ENCODE measurements at regions not wholly inside any gene's neighbourhood (a gene's known extent, or its start where the extent isn't known, plus 50 kb on each side); places are given as distances from the start of the nearest gene placed in this dataset.

DNA sequence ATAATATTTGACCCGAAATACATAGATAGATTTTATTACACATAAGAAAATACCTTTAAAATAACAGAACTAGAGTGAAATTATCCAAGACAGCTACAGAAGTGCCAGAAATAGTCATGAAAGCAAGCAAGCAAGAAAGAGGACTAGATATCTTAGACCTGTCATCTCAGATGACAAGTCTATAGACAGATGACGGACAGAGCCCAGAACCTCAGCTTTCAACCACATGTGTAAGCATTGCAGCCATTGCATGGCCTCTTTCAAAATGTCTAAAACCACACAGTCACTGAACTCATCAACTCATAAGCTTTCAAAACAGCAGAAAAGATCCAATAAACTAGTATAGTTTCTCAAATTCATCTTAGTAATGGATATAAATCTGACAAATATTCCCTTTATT, 59.8 kb upstream of the FHIT start:
- no peak for DNase-seq

GRCh38 chr3:61315871-61316270, 64.6 kb upstream of the FHIT start:
- no peak for DNase-seq

GRCh38 chr3:61323094-61323493, 71.8 kb upstream of the FHIT start:
- no peak for DNase-seq

- no peak for DNase-seq
Measured at GRCh38 chr3:61331929-61332552, 80.8 kb upstream of the FHIT start.

DNA sequence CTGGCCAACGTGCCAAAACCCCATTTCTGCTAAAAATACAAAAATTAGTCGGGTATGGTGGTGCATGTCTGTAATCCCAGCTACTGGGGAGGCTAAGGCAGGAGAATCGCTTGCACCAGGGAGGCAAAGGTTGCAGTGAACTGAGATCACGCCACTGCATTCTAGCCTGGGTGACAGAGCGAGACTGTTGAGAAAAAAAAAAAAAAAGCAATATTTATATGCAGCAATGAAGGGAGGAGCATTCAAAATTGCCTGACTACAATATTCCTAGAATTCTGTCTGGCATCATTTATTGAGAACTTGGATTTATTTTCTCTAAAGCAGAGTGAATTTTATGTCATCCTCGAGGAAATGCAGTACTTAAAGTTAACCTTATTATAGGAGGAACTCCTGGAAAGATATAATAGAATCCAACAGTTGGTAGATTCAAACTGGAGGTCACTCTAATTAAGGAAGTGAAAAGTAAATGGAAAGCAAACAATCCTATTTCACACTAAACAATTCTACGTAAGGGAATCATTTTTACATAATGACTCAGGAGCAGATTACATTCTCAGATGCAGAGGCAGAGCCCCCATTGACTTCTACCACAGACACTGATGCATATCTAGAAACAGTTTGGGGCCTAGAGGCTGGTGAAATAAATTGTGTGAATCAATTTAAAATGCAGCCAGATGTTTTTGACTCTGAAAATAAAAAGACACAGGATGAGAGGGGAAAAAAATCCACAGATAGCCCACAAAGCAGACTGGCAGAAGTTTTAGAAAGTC, 82.1 kb upstream of the FHIT start:
- no peak for DNase-seq

GRCh38 chr3:61334783-61335182, 83.5 kb upstream of the FHIT start:
- DNase-seq = no peak

DNA sequence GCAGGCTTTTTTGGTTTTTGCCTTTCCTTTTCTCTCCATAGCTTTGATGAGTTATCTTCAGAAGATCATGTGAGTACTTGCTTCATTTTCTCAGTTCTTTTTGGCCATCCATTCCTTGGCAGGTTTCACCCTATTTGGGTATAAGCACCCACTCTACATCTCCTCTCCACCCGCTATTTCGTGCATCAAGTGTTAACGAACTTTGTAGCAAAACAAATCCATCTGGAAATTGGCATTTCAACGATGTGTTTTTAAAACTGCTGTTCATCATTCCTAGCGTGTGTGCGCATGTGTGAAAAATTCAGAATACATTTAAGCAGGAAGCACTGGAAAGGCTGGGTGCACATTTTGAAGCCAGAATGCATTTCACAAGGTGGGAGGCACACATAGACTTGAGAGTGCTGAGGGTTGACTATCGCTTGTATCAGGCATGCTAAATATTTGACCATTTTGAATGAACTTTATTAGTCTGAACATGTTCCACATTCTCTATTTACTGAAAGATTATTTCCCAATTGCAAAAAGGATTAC, 89.7 kb upstream of the FHIT start:
- DNase-seq = no peak

DNA sequence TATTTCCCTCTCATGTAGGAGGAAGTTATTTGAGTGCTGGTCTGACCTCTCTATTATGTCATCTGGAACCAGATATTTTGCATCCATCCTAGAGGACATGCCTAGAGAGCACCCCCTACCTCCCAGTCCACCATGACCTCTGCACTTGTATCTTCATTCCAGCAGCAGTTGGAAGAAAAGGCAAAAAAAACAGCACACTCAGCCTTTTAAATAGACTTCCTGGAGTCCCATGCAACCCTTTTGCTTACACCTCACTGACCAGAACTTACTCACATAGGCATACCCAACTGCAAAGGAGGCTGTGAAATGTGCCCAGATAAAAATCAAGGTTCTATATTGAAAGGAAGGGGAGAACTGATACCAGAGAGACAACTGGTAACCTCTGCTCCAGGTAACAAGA, 92.3 kb upstream of the FHIT start:
- no peak for DNase-seq

- no peak for DNase-seq
Measured at GRCh38 chr3:61345020-61345419, 93.8 kb upstream of the FHIT start.

GRCh38 chr3:61347981-61348380, 96.7 kb upstream of the FHIT start:
- DNase-seq = no peak

GRCh38 chr3:61349717-61350116, 98.5 kb upstream of the FHIT start:
- DNase-seq = no peak

- no peak for DNase-seq
Measured at GRCh38 chr3:61350782-61351309, 99.6 kb upstream of the FHIT start.

DNA sequence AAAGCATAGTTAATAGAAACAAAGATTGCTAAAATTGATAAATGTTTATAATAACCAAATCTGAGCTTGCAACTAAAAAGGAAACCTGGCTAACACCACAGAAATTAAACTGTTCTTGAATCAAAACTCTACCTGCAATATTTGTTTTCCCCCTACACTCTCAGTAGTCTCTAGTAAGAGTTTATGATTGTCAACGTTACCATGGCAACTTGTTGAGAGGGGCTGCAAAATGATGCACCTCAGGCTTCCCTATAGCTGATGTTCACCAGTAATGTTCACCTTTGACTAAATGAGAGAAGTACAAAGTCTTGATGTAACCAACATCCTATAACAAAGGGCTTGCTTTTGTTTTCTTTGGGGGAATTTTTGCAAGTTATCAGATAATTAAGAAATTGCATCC, 101.1 kb upstream of the FHIT start:
- no peak for DNase-seq

DNA sequence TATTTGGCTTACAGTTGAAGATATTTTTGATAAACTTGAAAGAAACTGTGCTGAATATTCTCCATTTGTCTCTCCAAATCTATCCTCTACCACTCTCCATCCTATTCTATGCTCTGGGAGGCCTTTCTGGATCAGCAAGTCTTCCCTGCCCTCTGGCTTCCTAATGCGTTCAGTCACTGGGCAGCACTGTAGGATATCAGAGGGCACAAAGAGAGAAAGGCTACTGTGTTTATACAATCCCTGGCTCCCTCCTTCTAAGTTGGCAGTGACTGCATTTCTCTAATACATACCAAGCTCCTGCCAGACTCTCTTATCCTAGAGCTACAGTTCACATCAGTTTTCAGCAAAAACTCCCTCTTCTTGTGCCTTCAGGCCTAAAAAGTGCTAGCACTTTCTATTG, 102.1 kb upstream of the FHIT start:
- no peak for DNase-seq

GRCh38 chr3:61354604-61355003, 103.4 kb upstream of the FHIT start:
- DNase-seq = no peak

- no peak for DNase-seq
Measured at GRCh38 chr3:61356685-61357084, 105.4 kb upstream of the FHIT start.

GRCh38 chr3:61357902-61358301, 106.7 kb upstream of the FHIT start:
- no peak for DNase-seq

DNA sequence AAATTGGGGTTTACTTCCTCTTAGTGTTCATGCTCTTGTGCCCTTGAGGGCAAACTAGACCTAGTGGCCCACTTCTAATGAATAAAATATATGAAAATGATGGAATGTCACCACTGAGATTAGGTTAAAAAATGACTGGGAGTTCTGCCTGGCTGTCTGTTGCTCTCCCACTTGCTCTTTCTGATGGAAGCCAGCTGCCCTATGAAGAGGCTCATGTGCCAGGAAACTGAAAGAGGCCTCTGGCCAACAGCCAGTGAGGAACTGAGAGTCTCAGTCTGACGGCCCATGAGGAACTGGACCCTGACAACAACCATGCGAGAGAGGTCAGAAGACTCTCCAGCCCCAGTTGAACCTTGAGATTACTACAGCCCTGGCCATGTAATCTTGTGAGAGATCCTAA, 107.1 kb upstream of the FHIT start:
- DNase-seq = no peak

DNA sequence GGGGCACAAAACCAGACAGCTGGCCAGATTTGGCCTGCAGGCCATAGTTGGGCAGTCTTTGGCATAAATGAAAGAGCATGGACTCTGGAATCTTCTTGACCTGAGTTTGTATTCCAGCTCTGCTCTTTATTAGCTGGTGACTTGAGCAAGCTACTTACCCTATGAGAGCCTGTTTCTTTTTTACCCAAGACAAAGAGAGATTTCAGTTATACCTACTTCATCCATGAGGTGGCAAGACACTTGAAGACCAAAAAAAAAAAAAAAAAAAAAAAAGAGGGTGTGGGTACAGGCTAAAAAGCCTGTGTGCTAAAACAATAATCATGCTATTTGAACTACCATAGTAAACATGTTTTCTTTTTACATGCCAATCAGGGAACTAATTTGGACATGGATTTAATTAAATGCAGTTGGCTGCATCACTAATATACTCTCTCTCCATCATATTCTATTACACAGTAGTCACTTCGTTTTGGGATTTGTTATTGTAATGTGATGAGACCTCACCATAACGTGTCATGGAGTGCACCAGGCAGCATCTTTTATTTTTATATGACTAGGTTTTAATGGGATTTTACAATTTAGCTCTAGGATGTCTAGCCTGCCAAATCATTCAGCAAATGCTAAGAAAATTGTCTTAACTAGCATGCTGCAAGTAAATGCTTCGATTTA, 109.2 kb upstream of the FHIT start:
- DNase-seq = no peak

DNA sequence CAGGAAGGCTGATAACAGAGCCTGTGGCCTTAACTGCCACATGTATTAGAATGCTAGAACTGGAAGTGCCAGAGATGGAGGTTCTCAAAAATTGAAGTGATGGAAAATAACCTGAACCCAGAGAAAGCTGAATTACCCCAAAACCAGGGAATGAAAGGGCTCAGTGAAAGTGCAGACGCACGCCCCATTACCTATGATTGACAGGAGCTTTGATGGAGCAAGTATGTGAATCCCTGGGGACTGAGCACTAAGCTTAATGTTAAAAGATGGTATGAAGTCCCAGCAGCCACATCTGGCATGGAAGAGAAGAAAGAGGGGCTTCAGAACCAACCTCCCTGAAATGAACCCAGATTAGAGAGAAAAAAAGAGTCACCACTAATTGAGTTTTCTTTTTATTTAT, 118.4 kb upstream of the FHIT start:
- no peak for DNase-seq

DNA sequence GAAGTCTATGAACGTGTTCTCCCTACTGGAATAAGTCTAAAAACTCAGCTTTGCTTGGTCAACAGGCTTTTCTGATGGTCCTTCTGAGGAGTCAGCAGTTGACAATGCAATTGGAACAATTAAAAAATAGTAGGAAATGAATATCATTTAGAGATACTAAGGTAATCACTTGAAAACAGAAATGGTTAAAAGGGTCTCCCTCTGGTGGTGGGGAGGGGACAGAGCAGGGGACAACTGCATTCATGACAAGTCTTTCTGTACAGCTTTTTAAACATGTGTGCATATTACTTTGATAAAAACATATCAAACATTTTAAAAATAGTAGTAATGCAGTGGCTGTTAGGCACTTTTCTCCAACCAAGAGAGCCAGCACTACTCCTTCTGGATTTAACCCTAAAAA, 119.9 kb upstream of the FHIT start:
- DNase-seq = no peak

DNA sequence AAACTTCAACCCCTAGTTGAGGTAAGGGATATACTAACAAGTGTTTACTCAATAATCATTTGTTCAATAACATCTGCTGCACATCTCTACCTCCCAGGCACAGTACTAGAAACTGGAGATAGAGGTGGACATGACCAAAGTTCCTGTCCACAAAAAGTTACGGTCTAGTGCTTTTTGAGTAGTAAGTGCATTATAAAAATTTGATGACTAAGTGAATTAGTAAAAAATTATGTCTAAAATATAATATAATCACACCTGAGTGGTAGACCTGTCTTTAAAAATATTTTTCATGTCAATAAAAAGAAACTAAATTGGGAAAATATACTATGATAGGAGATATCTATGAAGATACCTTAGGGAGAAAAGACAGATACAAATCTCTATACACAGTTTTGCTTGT, 121.5 kb upstream of the FHIT start:
- DNase-seq = no peak

DNA sequence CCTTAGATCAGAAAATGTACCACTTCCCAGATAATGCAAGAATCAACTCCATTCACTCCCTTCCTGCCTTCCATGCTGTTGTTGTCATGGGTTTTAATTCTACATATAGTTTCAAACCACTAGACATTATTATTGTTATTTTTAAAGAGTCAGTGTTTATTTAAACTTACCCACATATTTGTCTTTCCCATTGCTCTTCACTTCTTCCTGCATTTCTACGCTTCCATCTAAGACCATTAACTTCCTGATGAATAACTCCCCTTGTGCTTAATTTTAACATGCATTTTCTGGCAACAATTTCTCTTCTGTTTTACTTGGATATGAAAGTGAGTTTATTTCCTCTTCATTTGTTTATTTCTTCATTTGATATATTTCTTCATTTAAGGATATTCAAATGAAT, 127.1 kb upstream of the FHIT start:
- no peak for DNase-seq
